Activated CD8-positive, alpha-beta memory T cell treated with anti-CD3 and anti-CD28 coated beads, Interleukin-2, amount 50 U/mL, for 4 hours (primary cell): ENCODE measurements at regions not wholly inside any gene's neighbourhood (a gene's known extent, or its start where the extent isn't known, plus 50 kb on each side); places are given as distances from the start of the nearest gene placed in this dataset.

ENCODE experiments used
- DNase-seq: peaks from one replicate; pipeline ENCODE4 v3.0.0-alpha.2; 2020

DNA sequence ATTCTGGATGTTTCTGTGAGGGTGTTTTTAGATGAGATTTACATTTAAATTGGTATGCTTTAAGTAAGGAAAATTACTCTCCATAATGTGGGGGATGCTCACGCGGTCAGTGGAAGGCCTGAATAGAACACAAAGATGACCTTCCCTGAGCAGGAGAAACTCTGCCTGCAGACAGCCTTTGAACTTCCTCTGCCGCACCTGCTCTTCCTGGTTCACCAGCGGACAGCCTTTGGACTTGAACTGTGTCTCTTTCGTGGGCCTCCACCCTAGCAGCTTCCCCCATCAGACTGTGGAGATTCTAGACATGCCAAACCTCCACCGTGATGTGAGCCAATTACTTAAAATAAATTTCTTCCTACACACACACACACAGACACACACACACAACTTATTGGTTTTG lies 210.7 kb downstream of the EFCAB11 start:
- no peak for DNase-seq

DNA sequence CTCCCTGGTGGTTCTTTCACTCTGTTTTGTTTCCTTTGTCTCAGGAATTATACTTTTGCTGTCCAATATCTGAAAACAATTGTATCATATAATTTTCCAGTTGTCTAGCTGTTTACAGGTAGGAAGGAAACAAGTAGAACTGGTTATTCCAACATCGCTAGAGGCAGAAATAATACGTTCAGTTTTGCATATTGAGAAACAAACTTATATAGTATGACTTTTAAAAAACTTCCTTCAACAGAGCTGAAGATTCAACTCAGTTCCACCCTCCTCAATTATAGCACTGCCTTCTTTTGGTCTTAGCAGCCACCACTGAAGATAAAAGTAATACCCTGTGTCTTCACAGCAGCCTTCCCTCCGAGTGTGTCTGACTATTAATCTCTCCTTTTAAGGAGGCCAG lies 214.3 kb downstream of the EFCAB11 start:
- no peak for DNase-seq

- no peak for DNase-seq
Observed at GRCh38 chr14:89736881-89737280, 217.6 kb downstream of the EFCAB11 start.

- no peak for DNase-seq
Observed at GRCh38 chr14:89731396-89731933, 223.1 kb downstream of the EFCAB11 start.

DNA sequence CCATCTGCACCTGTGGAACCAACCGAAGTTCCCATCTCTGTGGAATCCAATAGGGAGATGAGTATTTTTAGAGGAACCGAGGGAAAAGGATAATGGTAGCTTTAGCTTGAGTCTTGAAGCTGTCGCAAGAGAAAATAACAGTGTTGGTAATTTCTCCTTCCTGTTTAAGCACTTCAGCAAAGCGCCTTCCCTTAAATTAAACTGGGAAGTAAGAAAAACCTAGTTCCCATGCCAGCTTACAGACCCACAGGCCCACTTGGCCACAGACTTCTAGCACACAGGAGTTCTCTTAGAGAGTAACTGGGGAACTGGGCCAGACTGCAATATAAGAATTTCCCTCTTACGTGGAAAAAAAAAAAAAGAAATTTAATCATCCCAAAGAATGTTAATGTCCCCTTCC lies 223.8 kb downstream of the EFCAB11 start:
- DNase-seq = no peak

GRCh38 chr14:89728964-89729363 lies 225.6 kb downstream of the EFCAB11 start:
- DNase-seq = no peak

DNA sequence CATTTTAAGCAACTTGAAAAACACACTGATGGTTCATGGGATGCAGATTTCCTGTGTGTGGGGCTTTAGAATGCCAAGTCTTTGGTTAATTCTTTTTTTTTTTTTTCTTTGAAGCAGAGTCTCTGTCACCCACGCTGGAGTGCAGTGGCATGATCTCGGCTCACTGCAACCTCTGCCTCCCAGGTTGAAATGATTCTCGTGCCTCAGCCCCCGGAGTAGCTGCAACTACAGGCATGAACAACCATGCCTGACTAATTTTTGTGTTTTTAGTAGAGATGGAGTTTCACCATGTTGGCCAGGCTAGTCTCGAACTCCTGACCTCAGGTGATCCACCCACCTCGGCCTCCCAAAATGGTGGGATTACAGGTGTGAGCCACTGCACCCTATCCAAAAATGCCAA lies 228.3 kb downstream of the EFCAB11 start:
- peak; percentile 28 for DNase-seq

DNA sequence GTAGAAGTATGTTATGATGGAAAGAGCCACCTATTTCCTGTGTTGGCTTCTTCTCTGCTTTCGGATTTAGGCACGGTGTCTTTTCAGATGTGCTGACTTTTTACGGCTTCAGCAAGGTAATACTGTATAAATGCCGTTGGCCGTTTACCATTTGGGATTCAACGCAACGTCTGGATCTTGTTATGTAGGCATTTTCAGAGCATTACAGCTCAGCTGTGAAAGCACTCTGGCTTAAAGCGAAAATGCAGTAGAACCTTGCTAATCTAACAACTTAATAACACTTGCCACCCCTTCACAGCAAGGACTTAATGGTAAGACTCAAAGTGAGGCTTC lies 229.9 kb downstream of the EFCAB11 start:
- no peak for DNase-seq

- DNase-seq = no peak
Observed at GRCh38 chr14:89723930-89724627, 230.5 kb downstream of the EFCAB11 start.

DNA sequence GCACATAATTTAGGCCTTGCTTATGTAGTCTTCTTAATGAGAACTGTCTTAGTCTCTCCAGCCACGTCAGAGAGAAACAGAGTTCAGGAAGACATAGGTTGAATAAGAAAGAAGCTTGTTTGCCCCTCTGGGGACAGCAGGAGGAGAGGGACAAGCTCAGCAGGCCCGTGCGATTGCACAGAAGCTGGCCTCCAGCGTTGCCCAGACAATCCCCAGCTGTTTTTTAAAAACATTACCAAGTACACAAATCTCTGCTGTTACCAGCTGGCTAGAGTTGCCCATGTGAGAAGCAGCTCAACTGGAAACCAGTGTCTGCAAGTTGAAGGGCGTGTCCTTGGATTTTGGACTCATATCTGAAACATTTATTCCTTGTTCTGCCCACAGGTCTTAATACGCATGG lies 232.6 kb downstream of the EFCAB11 start:
- DNase-seq = no peak

GRCh38 chr14:89720741-89721729 lies 233.5 kb downstream of the EFCAB11 start:
- peak; percentile 59 for DNase-seq

DNA sequence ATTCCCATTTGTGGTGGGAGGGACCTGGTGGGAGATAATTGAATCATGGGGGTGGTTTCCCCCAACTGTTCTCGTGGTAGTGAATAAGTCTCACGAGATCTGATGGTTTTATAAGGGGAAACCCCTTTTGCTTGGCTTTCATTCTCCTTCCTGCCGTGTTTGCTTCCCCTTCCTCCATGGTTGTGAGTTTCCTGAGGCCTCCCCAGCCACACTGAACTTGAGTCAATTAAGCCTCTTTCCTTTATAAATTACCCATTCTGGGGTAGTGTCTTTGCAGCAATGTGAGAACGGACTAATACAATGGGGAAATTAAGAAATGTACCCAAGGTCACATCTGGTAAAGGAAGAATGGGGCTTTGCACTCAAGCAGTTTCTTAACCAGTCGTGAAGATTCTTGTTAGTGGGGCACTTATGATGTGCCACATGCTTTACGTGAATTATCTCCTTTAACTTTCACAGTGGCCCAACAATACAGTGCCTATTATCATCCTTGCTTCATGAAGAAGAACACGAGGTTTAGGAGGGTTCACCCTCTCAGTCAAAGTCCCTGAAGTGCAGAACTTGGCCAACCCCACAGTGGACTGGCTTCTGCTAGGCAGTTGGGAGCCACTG lies 234.3 kb downstream of the EFCAB11 start:
- no peak for DNase-seq

GRCh38 chr14:89719366-89720075 lies 235.0 kb downstream of the EFCAB11 start:
- no peak for DNase-seq

DNA sequence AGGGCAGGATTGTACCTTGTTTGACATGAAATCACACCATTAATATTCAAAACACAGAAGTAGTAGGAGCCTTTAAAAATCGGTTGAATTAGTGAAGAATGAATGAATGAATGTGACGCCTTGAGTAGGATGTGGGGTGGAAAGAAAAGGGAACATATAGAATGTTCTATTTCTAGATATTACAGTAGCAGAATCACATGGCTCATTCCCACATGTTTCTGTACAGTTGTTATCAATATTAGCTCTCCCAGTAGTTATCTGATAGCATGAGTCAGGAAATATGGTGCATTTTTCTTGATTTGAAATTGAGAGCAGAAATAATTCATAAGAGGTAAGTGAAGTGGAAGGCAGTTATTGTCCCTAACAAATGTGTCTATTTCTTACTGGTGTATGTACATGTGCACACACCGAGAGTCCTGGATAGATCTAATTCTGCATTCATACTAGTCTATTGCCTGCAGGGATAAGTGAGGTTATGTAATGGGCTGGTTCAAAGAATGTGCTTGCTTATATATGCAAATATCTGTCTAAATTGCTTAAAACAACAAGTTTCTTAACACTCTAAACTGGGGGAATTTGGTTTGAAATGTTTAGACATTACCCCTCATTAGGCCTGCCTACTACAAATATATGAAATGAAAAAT lies 245.4 kb downstream of the EFCAB11 start:
- DNase-seq = no peak

DNA sequence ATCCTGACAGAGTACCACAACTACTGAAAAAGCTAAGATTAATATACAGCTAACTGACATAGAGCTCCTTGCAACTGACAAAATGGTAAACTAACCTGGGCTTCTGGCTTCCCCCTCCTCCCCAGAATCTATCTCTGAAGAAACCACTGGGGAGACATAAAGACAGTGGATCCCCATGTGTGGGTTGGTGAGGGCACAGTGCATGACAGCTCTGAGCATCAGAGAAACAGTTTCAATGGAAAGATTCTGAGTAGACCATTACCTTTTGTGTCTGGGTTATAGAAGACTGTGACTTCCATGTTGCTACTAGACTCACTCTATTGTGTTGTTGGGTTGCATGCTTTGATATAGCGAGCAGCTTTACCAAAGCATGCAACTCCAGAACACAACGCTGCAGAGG lies 247.4 kb downstream of the EFCAB11 start:
- no peak for DNase-seq

GRCh38 chr14:89702876-89703200 lies 251.7 kb downstream of the EFCAB11 start:
- DNase-seq = no peak

DNA sequence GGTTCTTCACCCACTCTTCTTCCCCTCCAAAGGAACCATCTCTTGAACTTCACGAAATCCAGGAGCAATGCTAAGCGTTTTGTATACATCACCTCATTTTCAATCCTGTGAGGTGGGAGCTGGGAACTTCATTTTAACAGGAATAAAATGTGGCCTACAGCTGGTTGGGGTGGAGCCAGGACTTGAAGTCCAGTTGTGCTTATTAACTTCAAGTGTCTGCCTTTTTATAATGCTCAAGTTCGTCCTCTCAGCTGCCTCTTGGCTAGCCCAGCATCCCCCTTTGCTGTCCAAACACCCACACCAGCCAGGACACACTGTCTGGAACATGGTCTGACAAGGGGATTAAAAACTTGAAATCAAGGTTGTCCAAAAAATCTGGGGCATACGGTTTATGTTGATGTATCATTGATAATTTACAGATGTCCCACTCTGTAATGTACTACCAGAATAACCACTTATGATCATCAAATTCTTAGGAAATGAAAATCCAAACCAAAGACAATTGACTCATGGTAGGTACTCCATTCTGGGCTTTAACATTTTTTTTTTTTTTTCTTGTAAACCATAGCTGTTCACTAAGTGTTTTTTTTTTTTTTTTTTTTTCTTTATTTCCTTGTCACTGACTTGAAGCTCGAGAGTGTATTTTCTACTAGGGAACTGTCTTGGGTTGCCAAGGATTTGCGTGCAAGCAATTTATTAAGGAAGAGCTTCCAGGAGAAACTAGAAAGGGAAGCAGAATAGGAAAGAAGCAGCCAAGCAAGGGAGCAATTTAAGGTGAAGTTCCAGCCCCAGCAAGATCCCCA lies 252.3 kb downstream of the EFCAB11 start:
- no peak for DNase-seq

DNA sequence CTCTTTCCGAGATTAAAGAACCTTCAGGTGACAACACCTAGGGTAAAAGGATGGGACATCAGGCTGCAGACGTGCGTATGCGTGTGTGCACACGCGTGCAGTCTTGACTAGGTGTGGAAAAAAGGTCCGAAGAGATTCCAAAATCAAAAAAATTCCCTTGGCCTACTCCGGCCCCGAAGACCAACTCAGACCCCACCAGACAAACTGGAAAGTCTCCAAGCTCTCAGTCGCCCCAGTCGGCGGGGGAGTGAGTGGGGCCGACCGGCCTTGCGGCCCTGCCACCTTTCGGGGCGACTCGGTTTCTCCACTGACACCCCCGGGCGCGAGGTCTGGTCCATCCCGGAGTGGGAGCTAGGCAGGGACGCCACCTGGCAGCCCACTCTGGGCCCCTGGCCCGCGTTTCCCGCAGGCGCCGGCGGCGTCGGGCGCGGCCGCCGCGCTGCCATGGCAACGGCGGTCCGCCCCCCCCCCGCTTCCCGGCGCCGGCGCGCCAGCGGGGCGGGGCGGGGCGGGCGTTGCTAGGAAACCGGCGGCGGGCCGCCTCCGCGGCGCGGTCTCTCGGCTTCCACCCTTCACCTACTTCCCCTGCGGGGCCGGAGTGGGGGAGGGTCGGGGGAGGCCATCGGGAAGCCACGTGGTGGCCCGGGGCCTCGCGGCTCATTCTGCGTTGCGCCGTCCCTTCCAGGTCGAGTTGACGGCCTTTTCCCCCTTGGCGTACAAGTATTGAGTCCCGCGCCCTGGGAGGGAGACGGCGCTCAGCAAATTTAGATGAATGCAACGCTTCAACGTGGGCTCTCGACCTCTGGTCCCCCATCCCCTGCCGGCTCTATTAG lies 253.1 kb downstream of the EFCAB11 start:
- peak; percentile 83 for DNase-seq

DNA sequence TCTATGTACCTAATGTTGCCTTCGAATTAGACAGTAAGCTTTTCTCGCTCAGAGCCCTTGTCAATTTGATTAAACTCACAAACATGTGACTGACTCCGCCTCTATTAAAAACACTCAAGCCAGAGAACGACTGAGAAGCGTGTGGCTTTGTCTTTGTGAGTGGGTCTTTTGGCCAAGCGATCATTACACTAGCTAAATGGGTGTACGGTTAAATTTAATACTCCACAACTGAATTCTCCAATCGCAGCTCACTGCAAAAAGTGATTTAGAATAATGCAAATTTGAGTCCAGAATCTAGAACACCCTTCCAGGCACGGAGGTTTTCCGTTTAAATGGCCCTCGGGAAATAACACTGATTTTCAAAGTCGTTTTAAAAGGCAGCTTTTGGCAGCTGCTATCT lies 253.7 kb downstream of the EFCAB11 start:
- DNase-seq = no peak

GRCh38 chr14:89699071-89699470 lies 255.5 kb downstream of the EFCAB11 start:
- no peak for DNase-seq
